ENCODE measurements at regions not wholly inside any gene's neighbourhood (a gene's known extent, or its start where the extent isn't known, plus 50 kb on each side); places are given as distances from the start of the nearest gene placed in this dataset.

GRCh38 chr16:86207350-86207749 lies 303.0 kb upstream of the FOXF1 start:
- DNase-seq (ENCODE audit: extremely low read depth in 1 of 2, low read depth in 1 of 2): no peak

- DNase-seq (ENCODE audit: extremely low read depth in 1 of 2, low read depth in 1 of 2): no peak
Measured at GRCh38 chr16:86209202-86209601, 301.1 kb upstream of the FOXF1 start.

DNA sequence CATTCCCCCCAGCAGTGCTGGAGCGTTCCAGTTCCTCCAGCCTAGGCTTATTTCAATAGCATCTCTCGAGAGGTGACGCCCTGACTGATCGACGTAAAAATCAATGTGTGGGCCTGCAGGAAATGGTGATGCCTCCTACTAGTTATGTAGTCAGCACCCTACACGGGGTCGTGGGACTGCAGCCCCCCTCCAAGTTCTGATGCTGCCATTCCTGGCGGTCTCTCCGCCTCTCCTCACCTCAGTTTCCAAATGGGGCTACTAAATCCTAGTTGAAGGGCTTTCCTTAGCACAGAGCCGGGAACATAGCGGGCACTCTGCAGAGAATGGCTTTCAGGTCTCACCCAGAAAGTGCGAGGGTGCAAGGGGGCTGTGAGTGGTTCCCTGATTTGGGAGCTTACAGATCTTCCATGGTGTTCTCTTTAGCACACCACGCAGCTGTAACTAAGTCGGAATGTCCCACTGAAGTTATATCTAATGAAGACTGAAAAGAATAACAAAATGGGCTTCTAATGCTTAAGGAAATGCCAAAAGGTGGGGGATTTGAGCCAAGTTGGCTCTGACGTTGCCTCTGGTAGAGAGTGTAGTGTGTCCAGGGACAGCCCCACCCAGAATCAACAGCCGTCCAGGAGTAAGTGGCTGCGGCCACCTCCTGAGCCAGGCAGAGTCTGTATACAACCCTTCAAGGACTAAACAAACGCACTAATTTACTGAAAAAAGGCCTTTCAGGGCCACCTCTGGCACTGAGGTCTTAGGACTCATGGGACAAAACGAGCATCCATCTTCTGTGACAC lies 299.7 kb upstream of the FOXF1 start:
- no peak for DNase-seq (ENCODE audit: extremely low read depth in 1 of 2, low read depth in 1 of 2)

DNA sequence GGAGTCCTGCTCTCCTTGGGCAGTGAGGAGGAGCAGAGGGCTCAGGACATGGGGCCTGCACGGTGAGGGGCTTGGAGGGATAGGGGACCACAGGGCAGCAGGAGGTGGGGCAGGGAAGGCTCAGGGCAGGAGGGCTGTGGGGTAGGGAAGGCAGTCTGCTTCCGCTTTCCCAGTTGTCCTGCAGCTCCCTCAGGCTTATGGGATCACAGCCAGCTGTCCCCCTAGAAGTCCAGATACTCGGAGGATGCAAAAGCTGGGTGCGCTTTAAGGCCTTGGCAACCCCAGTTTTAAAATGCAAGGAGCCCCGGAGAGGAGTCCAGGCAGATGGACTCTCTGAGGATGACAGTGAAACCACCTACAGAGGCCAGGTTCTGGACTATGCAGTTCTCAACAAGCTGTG lies 299.1 kb upstream of the FOXF1 start:
- DNase-seq (ENCODE audit: extremely low read depth in 1 of 2, low read depth in 1 of 2): no peak

- no peak for DNase-seq (ENCODE audit: extremely low read depth in 1 of 2, low read depth in 1 of 2)
Measured at GRCh38 chr16:86211800-86212199, 298.5 kb upstream of the FOXF1 start.

DNA sequence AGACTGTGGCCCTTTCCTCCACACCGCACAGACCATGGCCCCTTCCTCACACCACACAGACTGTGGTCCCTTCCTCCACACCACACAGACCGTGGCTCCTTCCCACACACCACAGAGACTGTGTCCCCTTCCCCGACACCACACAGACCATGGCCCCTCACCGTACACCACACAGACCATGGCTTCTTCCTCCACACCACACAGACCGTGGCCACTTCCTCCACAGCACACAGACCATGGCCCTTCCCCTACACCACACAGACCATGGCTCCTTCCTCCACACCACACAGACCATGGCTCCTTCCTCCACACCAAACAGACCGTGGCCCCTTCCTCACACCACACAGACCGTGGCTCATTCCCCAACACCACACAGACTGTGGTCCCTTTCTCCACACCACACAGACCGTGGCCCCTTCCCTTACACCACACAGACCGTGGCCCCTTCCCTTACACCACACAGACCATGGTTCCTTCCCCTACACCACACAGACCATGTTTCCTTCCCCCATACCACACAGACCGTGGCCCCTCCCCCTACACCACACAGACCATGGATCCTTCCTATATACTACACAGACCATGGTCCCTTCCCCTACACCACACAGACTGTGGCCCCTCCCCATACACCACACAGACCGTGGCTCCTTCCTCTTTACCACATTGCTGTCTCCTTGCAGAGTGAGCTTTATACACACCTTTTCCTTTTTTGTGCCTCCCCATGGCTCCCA lies 297.5 kb upstream of the FOXF1 start:
- no peak for DNase-seq (ENCODE audit: extremely low read depth in 1 of 2, low read depth in 1 of 2)

GRCh38 chr16:86213437-86214205 lies 296.7 kb upstream of the FOXF1 start:
- DNase-seq (ENCODE audit: extremely low read depth in 1 of 2, low read depth in 1 of 2): no peak

- DNase-seq (ENCODE audit: extremely low read depth in 1 of 2, low read depth in 1 of 2): no peak
Measured at GRCh38 chr16:86214326-86215232, 295.7 kb upstream of the FOXF1 start.

DNA sequence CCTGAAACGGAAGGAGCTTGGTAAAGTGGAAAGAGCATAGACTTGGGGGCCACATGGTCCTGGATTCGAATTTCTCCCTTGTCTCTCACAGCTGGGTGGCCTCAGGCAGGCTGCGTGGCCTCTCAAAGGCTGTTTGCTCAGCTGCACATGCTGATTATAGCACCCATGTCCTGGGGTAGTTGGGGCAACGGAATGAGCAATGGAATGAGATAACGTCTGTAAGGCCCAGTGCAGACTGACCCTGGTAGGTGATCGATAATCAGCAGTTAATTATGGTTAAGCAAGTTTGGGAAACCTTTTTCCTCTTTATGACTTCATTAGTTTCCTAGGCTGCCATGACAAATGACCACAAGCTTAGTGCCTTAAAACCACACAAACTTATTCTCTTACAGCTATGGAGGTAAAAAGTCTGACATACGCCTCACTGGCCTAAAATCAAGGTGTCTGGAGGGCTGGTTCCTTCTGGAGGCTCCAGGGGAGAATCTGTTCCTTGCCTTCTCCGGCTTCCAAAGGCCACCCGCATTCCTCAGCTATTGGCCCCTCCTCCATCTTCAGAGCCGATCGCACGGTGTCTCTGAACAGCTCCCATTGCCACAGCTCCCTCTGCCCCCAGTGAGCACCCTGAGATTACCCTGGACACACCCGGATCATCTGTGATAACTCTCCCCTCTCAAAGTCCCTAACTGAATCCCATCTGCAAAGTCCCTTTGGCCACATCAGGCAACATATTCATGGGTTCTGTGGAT lies 294.9 kb upstream of the FOXF1 start:
- no peak for DNase-seq (ENCODE audit: extremely low read depth in 1 of 2, low read depth in 1 of 2)

- no peak for DNase-seq (ENCODE audit: extremely low read depth in 1 of 2, low read depth in 1 of 2)
Measured at GRCh38 chr16:86215979-86216585, 294.2 kb upstream of the FOXF1 start.

DNA sequence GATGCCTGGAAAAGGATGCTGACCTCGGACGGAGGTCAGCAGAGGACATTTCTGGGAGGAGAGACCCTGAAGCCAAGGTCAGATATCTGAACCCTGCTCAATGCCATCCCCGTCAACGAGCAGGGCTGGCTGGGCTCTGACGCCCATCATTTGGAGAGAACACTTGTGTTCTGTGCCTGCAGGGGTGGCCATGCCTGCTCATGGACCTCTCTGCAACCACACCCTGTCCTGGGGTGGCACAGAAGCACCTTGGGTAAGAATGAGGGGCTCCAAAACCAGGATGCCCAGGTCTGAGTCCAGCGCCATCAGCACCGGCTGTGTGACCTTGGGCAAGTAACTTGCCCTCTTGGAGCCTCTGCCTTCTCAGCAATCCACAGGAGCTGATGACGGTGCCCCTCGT lies 293.7 kb upstream of the FOXF1 start:
- DNase-seq (ENCODE audit: extremely low read depth in 1 of 2, low read depth in 1 of 2): no peak

GRCh38 chr16:86217001-86217890 lies 293.1 kb upstream of the FOXF1 start:
- DNase-seq (ENCODE audit: extremely low read depth in 1 of 2, low read depth in 1 of 2): no peak

DNA sequence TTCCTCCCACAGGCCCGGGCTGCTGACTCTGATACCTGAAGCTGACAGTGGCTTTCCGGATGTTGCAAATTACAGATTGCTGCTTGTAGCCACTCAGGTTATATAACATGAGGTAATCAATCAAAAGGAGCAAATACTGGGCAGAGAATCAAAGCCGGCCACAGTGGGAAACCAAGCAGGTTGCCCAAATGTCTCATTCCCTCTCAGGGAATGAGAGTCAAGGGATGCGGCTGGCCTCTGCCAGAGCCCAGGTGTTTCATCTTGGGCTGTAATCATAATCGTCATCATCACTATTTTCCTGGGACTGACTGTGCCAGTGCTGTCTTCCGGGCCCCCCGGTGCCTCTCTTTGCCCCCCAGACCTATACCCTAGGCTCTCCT lies 292.4 kb upstream of the FOXF1 start:
- no peak for DNase-seq (ENCODE audit: extremely low read depth in 1 of 2, low read depth in 1 of 2)

GRCh38 chr16:86218479-86219170 lies 291.7 kb upstream of the FOXF1 start:
- DNase-seq (ENCODE audit: extremely low read depth in 1 of 2, low read depth in 1 of 2): no peak

GRCh38 chr16:86219655-86220445 lies 290.5 kb upstream of the FOXF1 start:
- no peak for DNase-seq (ENCODE audit: extremely low read depth in 1 of 2, low read depth in 1 of 2)

DNA sequence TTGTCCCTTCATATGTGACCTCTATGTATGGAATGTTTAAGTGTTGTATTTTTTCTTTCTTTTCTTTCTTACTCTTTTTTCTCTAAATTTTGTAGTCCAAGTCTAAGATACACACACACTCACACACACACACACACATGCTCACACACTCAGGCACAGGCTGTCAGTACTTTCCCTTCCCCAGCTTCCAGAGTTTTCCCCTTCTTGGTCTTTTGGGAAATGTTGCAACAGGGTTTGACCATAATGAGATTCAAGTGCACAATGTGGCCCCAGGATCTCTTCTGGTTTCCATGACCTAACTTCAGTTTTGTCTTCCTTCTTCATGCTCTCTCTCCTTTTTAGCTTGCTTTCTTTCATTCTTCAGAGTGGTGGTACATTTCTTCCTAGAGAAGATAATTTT lies 289.8 kb upstream of the FOXF1 start:
- no peak for DNase-seq (ENCODE audit: extremely low read depth in 1 of 2, low read depth in 1 of 2)

DNA sequence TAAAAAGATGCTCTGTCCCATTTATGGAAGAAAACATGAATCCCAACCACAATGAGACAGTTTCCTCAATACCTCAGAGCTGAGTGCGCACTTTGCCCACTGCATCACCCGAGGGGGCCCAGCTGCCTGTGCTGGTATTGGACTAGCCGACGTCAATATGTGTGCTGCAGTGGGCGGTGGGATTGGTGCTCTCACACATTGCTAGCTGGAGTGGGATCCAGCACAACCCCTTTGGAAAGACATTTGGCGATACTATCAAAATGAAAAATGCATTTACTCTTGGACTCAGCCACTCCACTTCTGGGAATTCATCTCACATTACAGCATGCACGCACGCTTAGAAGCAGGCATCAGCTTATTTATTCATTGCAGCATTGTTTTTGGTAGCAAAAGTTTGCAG lies 289.2 kb upstream of the FOXF1 start:
- DNase-seq (ENCODE audit: extremely low read depth in 1 of 2, low read depth in 1 of 2): no peak
